ENCODE measurements at regions not wholly inside any gene's neighbourhood (a gene's known extent, or its start where the extent isn't known, plus 50 kb on each side); places are given as distances from the start of the nearest gene placed in this dataset.

DNA sequence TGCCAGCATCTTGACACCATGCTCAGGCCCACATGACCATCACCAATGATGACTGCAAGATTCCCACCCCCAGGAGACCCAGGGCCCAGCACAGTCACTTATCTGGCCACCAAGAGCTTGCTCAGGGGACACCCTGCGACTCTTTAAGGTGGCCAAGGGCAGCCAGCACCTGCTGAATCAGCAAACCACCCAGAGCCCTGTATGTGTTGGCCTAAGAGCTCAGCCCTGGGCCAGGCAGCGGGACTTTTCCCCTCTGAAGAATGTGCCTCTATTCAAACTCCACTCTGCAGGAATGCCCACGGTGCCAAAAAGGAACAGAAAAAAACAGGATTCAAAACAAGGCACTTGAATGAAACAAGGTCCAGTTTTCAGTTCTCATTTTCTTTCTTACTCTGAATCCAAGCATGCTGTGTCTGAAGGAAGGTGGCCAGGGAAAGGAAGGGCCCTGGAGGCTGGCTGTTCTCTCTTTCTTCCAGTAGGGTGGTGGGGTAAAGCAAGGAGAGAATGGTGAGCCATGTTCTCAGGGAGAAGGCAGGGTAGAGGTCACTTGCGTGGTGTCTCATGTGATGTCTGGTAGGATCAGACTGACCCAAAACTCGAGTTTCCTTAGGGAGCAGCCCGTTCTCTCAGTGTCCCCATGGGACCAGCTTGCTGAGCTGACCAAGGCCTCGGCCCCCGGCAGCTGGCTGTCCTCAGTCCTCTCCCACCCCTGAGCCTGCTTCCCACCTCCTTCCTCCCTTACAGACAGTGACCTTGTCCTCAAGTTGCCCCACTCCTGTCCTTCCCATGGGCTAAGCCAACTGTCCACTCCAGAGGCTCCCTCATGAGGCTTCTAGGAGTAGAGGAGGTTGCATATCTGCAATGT lies 150.0 kb downstream of the RNF152 start:
- CTCF ChIA-PET = no interaction called here
- DNase-seq (ENCODE audit: low read depth, low spot score) = no peak
- H3K4me3 ChIP-seq (ENCODE audit: low read depth, low read length) = no peak overlapping the region
- TF ChIP-seq, protein P1, sequence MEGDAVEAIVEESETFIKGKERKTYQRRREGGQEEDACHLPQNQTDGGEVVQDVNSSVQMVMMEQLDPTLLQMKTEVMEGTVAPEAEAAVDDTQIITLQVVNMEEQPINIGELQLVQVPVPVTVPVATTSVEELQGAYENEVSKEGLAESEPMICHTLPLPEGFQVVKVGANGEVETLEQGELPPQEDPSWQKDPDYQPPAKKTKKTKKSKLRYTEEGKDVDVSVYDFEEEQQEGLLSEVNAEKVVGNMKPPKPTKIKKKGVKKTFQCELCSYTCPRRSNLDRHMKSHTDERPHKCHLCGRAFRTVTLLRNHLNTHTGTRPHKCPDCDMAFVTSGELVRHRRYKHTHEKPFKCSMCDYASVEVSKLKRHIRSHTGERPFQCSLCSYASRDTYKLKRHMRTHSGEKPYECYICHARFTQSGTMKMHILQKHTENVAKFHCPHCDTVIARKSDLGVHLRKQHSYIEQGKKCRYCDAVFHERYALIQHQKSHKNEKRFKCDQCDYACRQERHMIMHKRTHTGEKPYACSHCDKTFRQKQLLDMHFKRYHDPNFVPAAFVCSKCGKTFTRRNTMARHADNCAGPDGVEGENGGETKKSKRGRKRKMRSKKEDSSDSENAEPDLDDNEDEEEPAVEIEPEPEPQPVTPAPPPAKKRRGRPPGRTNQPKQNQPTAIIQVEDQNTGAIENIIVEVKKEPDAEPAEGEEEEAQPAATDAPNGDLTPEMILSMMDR (IDR thresholded peaks at IDR 0.05; ENCODE audit: low read depth, low read length) = no peak
- POLR2A ChIA-PET = no interaction called here
- no peaks in the 10 kb centered on the region; the same call in 1 of the 2 replicates for H3K9me3 ChIP-seq (ENCODE audit: control insufficient read depth, insufficient read depth, low read length)
- H3K27me3 ChIP-seq (ENCODE audit: control insufficient read depth, insufficient read depth, low read length) = no peaks in the 10 kb centered on the region
- H3K27ac ChIP-seq (ENCODE audit: low read depth, low read length) = no peak overlapping the region

DNA sequence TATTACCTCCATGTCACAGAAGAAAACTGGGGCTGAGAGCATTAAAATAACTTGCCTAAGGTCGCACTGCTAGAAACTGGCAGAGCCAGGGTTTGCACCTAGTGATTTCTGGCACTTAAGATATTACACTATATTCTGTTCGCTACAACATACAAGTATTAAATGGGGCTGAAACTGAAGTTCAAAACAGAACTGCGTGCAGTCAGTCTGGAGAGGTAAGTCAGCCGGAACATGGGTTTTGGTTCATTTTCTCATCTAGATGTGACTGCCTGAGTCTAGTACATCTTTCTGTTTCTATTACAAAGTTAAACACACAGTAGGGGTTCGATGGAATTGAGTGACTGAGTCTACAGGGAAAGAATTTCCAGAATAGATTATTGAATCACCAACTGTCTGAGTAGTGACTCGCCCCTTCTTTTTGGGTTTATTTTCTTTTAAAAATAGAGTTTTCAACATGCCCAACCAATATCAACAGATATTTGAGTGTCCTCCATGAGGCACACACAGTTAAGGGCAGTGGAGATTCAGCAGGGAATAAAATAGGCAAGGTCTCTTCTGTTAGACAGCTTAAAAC lies 150.8 kb downstream of the RNF152 start:
- Histone ChIP-seq H3K27me3 (ENCODE audit: control insufficient read depth, insufficient read depth, low read length) (no peaks in the 10 kb centered on the region), H3K9me3 (ENCODE audit: control insufficient read depth, insufficient read depth, low read length) (no peaks in the 10 kb centered on the region; the same call in 1 of the 2 replicates), H3K4me3 (ENCODE audit: low read depth, low read length) (no peak overlapping the region), H3K27ac (ENCODE audit: low read depth, low read length) (no peak overlapping the region)
- TF ChIP-seq, protein P1 (IDR thresholded peaks at IDR 0.05; ENCODE audit: low read depth, low read length) = no peak
- no peak for DNase-seq (ENCODE audit: low read depth, low spot score)
- POLR2A ChIA-PET = no interaction called here
- CTCF ChIA-PET = no interaction called here

DNA sequence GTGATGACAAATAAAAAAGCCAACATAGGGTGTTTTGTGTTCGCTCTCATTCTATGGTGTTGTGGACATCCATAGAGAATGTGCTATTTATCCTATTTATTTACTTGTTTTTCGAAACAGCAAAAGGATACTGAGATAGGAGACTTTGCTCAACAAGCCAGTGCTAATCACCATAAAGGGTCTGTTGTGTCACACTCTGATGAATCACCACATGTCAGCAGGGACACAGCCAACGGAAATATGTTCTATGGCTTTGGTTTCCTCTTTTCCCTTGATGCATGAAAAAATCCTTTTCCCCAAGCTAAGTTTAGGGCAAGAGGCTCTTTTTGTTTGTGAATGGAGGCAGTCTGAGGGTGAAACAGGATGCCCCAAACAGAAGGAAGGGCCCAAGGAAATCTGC lies 154.3 kb downstream of the RNF152 start:
- POLR2A ChIA-PET = no interaction called here
- CTCF ChIA-PET = no interaction called here
- H3K9me3 ChIP-seq (ENCODE audit: control insufficient read depth, insufficient read depth, low read length) = no peaks in the 10 kb centered on the region; the same call in 1 of the 2 replicates
- no peak overlapping the region for H3K4me3 ChIP-seq (ENCODE audit: low read depth, low read length)
- DNase-seq (ENCODE audit: low read depth, low spot score) = no peak
- H3K27ac ChIP-seq (ENCODE audit: low read depth, low read length) = no peak overlapping the region
- H3K27me3 ChIP-seq (ENCODE audit: control insufficient read depth, insufficient read depth, low read length) = no peaks in the 10 kb centered on the region
- TF ChIP-seq, protein P1 (IDR thresholded peaks at IDR 0.05; ENCODE audit: low read depth, low read length) = no peak

DNA sequence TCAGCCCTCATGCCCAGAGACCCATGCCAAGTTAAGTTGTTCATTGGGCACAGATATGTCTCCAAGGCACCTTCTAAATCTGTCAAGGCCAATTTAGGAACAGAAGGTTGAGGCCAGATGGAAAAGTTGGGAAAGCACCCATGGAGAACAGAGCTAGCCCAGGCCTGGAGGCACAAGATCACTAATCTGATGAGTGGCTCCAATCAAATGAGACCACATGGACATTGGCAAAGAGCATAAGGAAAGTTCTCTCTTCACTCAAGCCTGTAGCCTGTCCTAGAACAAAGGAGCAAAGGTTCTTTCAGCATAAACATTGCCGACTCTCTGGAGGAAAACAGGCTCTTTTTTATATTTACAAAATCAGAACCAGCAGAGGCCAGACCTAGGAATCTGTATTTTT lies 154.8 kb downstream of the RNF152 start:
- Histone ChIP-seq H3K9me3 (ENCODE audit: control insufficient read depth, insufficient read depth, low read length) (no peaks in the 10 kb centered on the region; the same call in 1 of the 2 replicates), H3K27me3 (ENCODE audit: control insufficient read depth, insufficient read depth, low read length) (no peaks in the 10 kb centered on the region), H3K27ac (ENCODE audit: low read depth, low read length) (no peak overlapping the region), H3K4me3 (ENCODE audit: low read depth, low read length) (no peak overlapping the region)
- DNase-seq (ENCODE audit: low read depth, low spot score) = no peak
- POLR2A ChIA-PET = no interaction called here
- TF ChIP-seq, protein P1 (IDR thresholded peaks at IDR 0.05; ENCODE audit: low read depth, low read length) = no peak
- CTCF ChIA-PET = no interaction called here

DNA sequence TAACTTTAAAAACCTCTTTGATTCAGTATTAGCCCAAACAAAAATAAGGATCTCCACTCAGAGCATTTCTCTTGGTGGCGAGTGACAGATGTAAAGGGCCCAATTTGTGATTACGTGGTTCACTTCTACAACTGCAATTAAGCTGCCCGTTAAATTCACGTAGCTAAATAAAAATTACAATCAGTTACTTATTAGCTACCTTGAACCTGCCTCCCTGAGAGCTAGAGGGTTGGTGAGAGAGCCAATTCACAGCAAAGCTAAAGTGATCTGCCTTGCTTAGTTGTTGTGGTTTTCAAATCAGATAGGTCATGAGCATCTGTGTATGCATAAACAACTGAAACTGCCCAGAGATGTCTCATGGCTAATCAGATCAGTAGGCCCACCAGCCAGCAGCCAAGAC lies 156.7 kb downstream of the RNF152 start:
- DNase-seq (ENCODE audit: low read depth, low spot score) = no peak
- H3K9me3 ChIP-seq (ENCODE audit: control insufficient read depth, insufficient read depth, low read length) = no peaks in the 10 kb centered on the region
- H3K27me3 ChIP-seq (ENCODE audit: control insufficient read depth, insufficient read depth, low read length) = no peaks in the 10 kb centered on the region
- H3K4me3 ChIP-seq (ENCODE audit: low read depth, low read length) = no peak overlapping the region
- TF ChIP-seq, protein P1 (IDR thresholded peaks at IDR 0.05; ENCODE audit: low read depth, low read length) = no peak
- H3K27ac ChIP-seq (ENCODE audit: low read depth, low read length) = no peak overlapping the region
- ChIA-PET CTCF (interaction anchor here (0.6 to 1.0 kb wide), 2 partner anchors 72 to 155 kb away, joined by 3 to 4 read pairs; no protein-coding TSS in a partner anchor), POLR2A (no interaction called here)

Data from AG04450 (cell line).